Body of pancreas (tissue), 4 donors: ENCODE measurements at regions not wholly inside any gene's neighbourhood (a gene's known extent, or its start where the extent isn't known, plus 50 kb on each side); places are given as distances from the start of the nearest gene placed in this dataset.

Experiments
- POLR2A ChIP-seq, 3 donors: fragments of 450-650 bp; IDR thresholded peaks; one replicate each; pipeline ENCODE4 v1.6.1; 2016; ENCODE audit warnings: antibody characterized with exemption in 3 of 3, mild to moderate bottlenecking in 2 of 3
- TF ChIP-seq, protein P1 (sequence below), 7 experiments: fragments of 450-650 bp in 4 of 7; fragments of 200-600 bp in 3 of 7; sonication (generic) in 3 of 7; IDR thresholded peaks; one replicate each; pipeline ENCODE4 v1.5.1; 2016 to 2019; ENCODE audit warnings: antibody characterized with exemption in 7 of 7

GRCh38 chr1:203407296-203407695, 56.4 kb upstream of the FMOD start:
- TF ChIP-seq POLR2A (IDR thresholded peaks at IDR 0.05), result no peak
- TF ChIP-seq, protein P1, sequence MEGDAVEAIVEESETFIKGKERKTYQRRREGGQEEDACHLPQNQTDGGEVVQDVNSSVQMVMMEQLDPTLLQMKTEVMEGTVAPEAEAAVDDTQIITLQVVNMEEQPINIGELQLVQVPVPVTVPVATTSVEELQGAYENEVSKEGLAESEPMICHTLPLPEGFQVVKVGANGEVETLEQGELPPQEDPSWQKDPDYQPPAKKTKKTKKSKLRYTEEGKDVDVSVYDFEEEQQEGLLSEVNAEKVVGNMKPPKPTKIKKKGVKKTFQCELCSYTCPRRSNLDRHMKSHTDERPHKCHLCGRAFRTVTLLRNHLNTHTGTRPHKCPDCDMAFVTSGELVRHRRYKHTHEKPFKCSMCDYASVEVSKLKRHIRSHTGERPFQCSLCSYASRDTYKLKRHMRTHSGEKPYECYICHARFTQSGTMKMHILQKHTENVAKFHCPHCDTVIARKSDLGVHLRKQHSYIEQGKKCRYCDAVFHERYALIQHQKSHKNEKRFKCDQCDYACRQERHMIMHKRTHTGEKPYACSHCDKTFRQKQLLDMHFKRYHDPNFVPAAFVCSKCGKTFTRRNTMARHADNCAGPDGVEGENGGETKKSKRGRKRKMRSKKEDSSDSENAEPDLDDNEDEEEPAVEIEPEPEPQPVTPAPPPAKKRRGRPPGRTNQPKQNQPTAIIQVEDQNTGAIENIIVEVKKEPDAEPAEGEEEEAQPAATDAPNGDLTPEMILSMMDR (IDR thresholded peaks at IDR 0.05), result no peak
